GM10266 (cell line): ENCODE measurements at regions not wholly inside any gene's neighbourhood (a gene's known extent, or its start where the extent isn't known, plus 50 kb on each side); places are given as distances from the start of the nearest gene placed in this dataset.

ENCODE experiments used
- DNase-seq: peaks from one replicate; pipeline ENCODE4 v3.0.0; 2012; ENCODE audit errors: extremely low spot score
- CTCF ChIP-seq: IDR thresholded peaks from 2 replicates; pipeline ENCODE4 v1.5.1; 2012; ENCODE audit warnings: mild to moderate bottlenecking, low read depth; ENCODE audit not compliant: control insufficient read depth, insufficient read depth; ENCODE audit errors: missing control alignments

GRCh38 chr7:94239661-94240234, 154.9 kb upstream of the COL1A2 start:
- no peak for TF ChIP-seq CTCF
- no peak for DNase-seq

- TF ChIP-seq CTCF = no peak
- no peak for DNase-seq
These were observed 153.8 kb upstream of the COL1A2 start for GRCh38 chr7:94240902-94241301.

- no peak for DNase-seq
- no peak for TF ChIP-seq CTCF
These were observed 153.2 kb upstream of the COL1A2 start for GRCh38 chr7:94241402-94241925.

- TF ChIP-seq CTCF = no peak
- DNase-seq = no peak
These were observed 151.5 kb upstream of the COL1A2 start for GRCh38 chr7:94243066-94243711.

GRCh38 chr7:94244760-94245159, 149.9 kb upstream of the COL1A2 start:
- DNase-seq = no peak
- TF ChIP-seq CTCF = no peak

GRCh38 chr7:94245500-94245899, 149.2 kb upstream of the COL1A2 start:
- DNase-seq = no peak
- TF ChIP-seq CTCF = no peak

- no peak for TF ChIP-seq CTCF
- DNase-seq = no peak
These were observed 146.7 kb upstream of the COL1A2 start for GRCh38 chr7:94247970-94248369.
